ENCODE measurements at regions not wholly inside any gene's neighbourhood (a gene's known extent, or its start where the extent isn't known, plus 50 kb on each side); places are given as distances from the start of the nearest gene placed in this dataset.

DNA sequence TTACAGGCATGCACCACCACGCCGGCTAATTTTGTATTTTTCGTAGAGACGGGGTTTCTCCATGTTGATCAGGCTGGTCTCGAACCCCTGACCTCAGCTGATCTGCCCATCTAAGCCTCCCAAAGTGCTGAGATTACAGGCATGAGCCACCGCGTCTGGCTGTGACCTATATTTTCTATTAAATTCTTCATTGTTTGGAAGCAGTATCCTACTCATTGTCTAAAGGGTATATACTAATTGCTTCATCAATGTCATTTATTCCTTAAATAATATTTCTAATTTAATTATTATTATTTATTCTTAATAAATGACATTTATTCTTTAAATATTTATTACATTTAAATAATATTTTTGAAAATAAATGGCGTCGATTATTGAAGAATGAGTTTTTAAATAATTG, 817.3 kb upstream of the API5 start:
- Histone ChIP-seq H3K27me3 (ENCODE audit: control insufficient read depth, low read length) (no peaks in the 10 kb centered on the region), H3K9me2 (replicated peaks; ENCODE audit: control insufficient read depth, low read length) (no peaks in the 10 kb centered on the region), H3K4me1 (ENCODE audit: control insufficient read depth, low read length) (no peaks in the 10 kb centered on the region), H4K20me1 (ENCODE audit: control insufficient read depth, insufficient read depth, low read depth, low read length) (no peaks in the 10 kb centered on the region), H3K27ac (ENCODE audit: low read depth, low read length) (no peak overlapping the region), H3K9me3 (ENCODE audit: control insufficient read depth, insufficient read depth, low read length) (no peaks in the 10 kb centered on the region), H3K4me2 (ENCODE audit: low read length) (no peak overlapping the region), H3K4me3 (ENCODE audit: low read length) (no peak overlapping the region), H3K79me2 (ENCODE audit: control insufficient read depth, low read length) (no peaks in the 10 kb centered on the region), H3K36me3 (ENCODE audit: control insufficient read depth, low read length) (no peaks in the 10 kb centered on the region), H3F3A (ENCODE audit: control insufficient read depth, insufficient read depth) (no peaks in the 10 kb centered on the region)
- TF ChIP-seq EZH2phosphoT487 (IDR thresholded peaks at IDR 0.05; ENCODE audit: borderline replicate concordance, low read length): no peak
- TF ChIP-seq, protein P1, sequence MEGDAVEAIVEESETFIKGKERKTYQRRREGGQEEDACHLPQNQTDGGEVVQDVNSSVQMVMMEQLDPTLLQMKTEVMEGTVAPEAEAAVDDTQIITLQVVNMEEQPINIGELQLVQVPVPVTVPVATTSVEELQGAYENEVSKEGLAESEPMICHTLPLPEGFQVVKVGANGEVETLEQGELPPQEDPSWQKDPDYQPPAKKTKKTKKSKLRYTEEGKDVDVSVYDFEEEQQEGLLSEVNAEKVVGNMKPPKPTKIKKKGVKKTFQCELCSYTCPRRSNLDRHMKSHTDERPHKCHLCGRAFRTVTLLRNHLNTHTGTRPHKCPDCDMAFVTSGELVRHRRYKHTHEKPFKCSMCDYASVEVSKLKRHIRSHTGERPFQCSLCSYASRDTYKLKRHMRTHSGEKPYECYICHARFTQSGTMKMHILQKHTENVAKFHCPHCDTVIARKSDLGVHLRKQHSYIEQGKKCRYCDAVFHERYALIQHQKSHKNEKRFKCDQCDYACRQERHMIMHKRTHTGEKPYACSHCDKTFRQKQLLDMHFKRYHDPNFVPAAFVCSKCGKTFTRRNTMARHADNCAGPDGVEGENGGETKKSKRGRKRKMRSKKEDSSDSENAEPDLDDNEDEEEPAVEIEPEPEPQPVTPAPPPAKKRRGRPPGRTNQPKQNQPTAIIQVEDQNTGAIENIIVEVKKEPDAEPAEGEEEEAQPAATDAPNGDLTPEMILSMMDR (IDR thresholded peaks at IDR 0.05; ENCODE audit: low read depth, low read length, poor library complexity, severe bottlenecking): no peak

DNA sequence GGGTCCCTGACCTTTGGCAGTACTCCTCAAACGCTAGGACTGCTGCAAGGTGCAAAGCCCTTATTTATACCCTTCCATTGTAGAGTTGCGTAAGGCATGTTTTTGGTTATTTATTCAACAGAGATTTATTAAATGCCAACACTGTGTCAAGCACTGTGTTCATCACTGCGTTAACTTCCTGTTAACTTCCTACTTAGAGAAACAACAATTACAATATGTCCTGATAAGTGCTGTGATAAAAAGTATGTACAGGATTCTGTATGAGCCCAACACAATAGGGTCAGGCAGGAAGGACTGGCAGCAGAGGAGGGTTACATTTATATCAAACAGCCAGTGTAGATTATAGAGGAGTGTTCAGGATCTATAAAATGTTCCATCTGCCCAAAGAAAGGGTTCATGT, 812.8 kb upstream of the API5 start:
- H3K27me3 ChIP-seq (ENCODE audit: control insufficient read depth, low read length): no peaks in the 10 kb centered on the region
- no peak overlapping the region for H3K4me3 ChIP-seq (ENCODE audit: low read length)
- H3K4me2 ChIP-seq (ENCODE audit: low read length): no peak overlapping the region
- no peaks in the 10 kb centered on the region for H3K9me2 ChIP-seq (replicated peaks; ENCODE audit: control insufficient read depth, low read length)
- no peaks in the 10 kb centered on the region for H3F3A ChIP-seq (ENCODE audit: control insufficient read depth, insufficient read depth)
- H3K79me2 ChIP-seq (ENCODE audit: control insufficient read depth, low read length): no peaks in the 10 kb centered on the region
- no peaks in the 10 kb centered on the region for H3K9me3 ChIP-seq (ENCODE audit: control insufficient read depth, insufficient read depth, low read length)
- H3K27ac ChIP-seq (ENCODE audit: low read depth, low read length): no peak overlapping the region
- no peak for TF ChIP-seq EZH2phosphoT487 (IDR thresholded peaks at IDR 0.05; ENCODE audit: borderline replicate concordance, low read length)
- TF ChIP-seq, protein P1 (IDR thresholded peaks at IDR 0.05; ENCODE audit: low read depth, low read length, poor library complexity, severe bottlenecking): no peak
- H3K4me1 ChIP-seq (ENCODE audit: control insufficient read depth, low read length): no peaks in the 10 kb centered on the region
- H4K20me1 ChIP-seq (ENCODE audit: control insufficient read depth, insufficient read depth, low read depth, low read length): no peaks in the 10 kb centered on the region
- H3K36me3 ChIP-seq (ENCODE audit: control insufficient read depth, low read length): no peaks in the 10 kb centered on the region

DNA sequence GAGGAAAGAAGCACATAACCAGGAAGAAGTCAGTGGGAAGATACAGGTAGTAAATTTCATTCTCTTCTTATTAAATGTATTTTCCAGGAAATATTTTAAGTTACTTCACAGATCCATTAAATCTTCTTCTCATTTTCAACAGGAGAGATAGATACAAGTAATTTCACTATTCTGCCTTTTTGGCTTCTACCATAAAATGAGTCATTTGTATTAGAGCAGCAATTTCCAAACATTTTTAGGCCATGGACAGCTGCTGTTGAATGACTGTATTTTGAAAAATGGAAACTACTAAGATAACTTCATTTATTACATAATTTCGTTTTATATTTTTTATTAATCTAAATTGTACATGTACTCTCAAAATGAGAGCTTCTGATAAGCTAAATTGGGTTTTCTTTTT, 809.6 kb upstream of the API5 start:
- H3K4me3 ChIP-seq (ENCODE audit: low read length): no peak overlapping the region
- H3F3A ChIP-seq (ENCODE audit: control insufficient read depth, insufficient read depth): no peaks in the 10 kb centered on the region
- no peaks in the 10 kb centered on the region for H3K9me2 ChIP-seq (replicated peaks; ENCODE audit: control insufficient read depth, low read length)
- no peak overlapping the region for H3K27ac ChIP-seq (ENCODE audit: low read depth, low read length)
- H3K4me1 ChIP-seq (ENCODE audit: control insufficient read depth, low read length): no peaks in the 10 kb centered on the region
- H3K79me2 ChIP-seq (ENCODE audit: control insufficient read depth, low read length): no peaks in the 10 kb centered on the region
- H3K9me3 ChIP-seq (ENCODE audit: control insufficient read depth, insufficient read depth, low read length): no peaks in the 10 kb centered on the region
- no peaks in the 10 kb centered on the region for H3K36me3 ChIP-seq (ENCODE audit: control insufficient read depth, low read length)
- TF ChIP-seq, protein P1 (IDR thresholded peaks at IDR 0.05; ENCODE audit: low read depth, low read length, poor library complexity, severe bottlenecking): no peak
- no peak for TF ChIP-seq EZH2phosphoT487 (IDR thresholded peaks at IDR 0.05; ENCODE audit: borderline replicate concordance, low read length)
- no peak overlapping the region for H3K4me2 ChIP-seq (ENCODE audit: low read length)
- no peaks in the 10 kb centered on the region for H4K20me1 ChIP-seq (ENCODE audit: control insufficient read depth, insufficient read depth, low read depth, low read length)
- H3K27me3 ChIP-seq (ENCODE audit: control insufficient read depth, low read length): no peaks in the 10 kb centered on the region

DNA sequence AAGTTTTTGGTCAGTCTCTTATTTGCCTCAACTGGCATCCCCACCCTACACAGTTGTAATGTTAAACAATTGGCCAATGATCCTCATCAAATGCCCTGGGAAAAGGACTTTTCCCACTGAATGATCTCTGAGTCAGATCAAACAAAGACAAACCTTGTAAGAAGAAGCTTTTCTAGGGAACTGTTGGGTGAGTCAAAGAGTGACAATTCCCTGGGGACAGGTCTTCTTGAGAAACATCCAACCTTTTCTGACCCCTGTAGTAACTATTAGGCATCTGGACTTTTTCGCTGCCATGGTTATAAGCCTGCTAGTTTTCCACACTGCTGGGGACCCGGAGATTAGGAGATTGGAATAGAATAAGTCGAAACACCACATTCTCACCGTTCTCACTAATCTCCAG, 789.8 kb upstream of the API5 start:
- H3K36me3 ChIP-seq (ENCODE audit: control insufficient read depth, low read length): no peaks in the 10 kb centered on the region
- H3K4me2 ChIP-seq (ENCODE audit: low read length): no peak overlapping the region
- H3K9me2 ChIP-seq (replicated peaks; ENCODE audit: control insufficient read depth, low read length): no peaks in the 10 kb centered on the region
- no peaks in the 10 kb centered on the region for H3K79me2 ChIP-seq (ENCODE audit: control insufficient read depth, low read length)
- H3K27ac ChIP-seq (ENCODE audit: low read depth, low read length): no peak overlapping the region
- TF ChIP-seq EZH2phosphoT487 (IDR thresholded peaks at IDR 0.05; ENCODE audit: borderline replicate concordance, low read length): no peak
- TF ChIP-seq, protein P1 (IDR thresholded peaks at IDR 0.05; ENCODE audit: low read depth, low read length, poor library complexity, severe bottlenecking): no peak
- H3F3A ChIP-seq (ENCODE audit: control insufficient read depth, insufficient read depth): no peaks in the 10 kb centered on the region
- no peak overlapping the region for H3K4me3 ChIP-seq (ENCODE audit: low read length)
- H4K20me1 ChIP-seq (ENCODE audit: control insufficient read depth, insufficient read depth, low read depth, low read length): no peaks in the 10 kb centered on the region
- H3K9me3 ChIP-seq (ENCODE audit: control insufficient read depth, insufficient read depth, low read length): no peaks in the 10 kb centered on the region
- H3K27me3 ChIP-seq (ENCODE audit: control insufficient read depth, low read length): no peaks in the 10 kb centered on the region
- H3K4me1 ChIP-seq (ENCODE audit: control insufficient read depth, low read length): no peaks in the 10 kb centered on the region

All from DOHH2 (cell line).